Stimulated activated CD4-positive, alpha-beta T cell treated with anti-CD3 and anti-CD28 coated beads, Interleukin-15, amount 100 ng/mL, for 48 hours (primary cell): ENCODE measurements at regions not wholly inside any gene's neighbourhood (a gene's known extent, or its start where the extent isn't known, plus 50 kb on each side); places are given as distances from the start of the nearest gene placed in this dataset.

Experiments
- DNase-seq, 2 donors: peaks; one replicate each; pipeline ENCODE4 v3.0.0-alpha.2; 2020; ENCODE audit warnings: low read depth in 2 of 2

DNA sequence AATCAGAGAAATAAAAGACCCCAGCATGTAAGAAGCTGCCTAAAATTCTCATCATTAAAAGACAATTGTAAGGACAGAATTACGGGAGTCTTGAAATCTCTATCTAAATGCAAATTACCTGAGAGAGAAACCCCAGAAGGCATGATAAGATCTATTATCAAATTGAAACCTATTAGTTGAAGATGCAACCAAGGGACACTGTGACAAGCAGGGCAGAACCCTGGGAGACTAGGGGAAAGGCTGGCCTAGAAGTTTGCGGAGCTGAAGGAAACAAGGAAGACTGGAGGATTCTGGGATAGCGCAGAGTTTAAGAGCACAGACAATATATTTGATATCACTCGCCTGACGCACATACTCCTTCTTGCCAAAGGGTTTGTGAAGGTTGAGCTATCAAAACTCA lies 319.5 kb upstream of the CHAC2 start:
- no peak for DNase-seq

DNA sequence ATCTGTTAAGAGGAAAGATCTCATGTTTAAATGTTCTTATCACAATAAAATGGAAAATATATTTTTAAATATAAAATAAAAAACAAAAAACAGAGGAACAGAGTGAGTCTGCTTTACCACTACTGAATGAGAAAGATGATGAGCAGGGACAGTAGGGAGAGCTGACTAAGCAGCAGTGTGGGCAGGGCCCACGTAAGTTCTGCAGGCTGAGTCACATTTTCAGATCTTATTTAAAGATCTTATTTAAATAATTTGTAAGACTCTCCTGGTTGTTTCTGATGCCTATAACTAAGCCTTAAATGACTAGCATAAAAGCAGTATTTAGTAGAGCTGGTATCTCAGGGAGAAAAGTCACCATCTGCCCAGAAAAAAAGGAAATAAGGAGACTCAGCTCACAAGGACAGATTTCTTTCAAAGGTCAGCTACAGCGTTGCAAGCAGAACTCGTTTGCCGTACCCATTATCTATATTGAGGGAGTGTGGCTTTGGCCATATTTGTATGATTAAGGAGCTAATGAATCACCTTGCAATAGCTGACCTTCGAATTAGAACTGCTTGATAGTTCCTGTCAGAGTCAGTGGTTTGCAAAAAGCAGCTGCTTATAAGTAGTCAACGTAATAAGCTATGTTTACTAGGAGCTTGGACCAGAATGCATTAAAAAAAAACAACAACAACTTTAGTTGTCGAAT lies 322.1 kb upstream of the CHAC2 start:
- DNase-seq: peak in 1 of 2 donors; percentile 7

DNA sequence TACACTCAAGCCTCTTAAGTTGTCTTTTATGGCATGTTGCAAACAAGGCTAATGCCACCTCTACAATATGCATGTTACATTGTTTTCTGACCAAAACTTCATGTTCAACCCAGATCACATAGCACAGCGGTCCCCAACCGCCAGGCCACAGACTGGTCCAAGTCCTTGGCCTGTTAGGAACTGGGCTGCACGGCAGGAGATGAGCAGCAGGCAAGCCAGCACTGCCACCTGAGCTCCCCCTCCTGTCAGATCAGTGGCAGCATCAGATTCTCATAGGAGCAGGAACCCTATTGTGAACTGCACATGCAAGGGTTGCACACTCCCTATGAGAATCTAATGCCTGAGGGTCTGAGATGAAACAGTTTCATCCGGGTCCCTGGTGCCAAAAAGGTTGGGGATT lies 324.8 kb upstream of the CHAC2 start:
- no peak for DNase-seq

DNA sequence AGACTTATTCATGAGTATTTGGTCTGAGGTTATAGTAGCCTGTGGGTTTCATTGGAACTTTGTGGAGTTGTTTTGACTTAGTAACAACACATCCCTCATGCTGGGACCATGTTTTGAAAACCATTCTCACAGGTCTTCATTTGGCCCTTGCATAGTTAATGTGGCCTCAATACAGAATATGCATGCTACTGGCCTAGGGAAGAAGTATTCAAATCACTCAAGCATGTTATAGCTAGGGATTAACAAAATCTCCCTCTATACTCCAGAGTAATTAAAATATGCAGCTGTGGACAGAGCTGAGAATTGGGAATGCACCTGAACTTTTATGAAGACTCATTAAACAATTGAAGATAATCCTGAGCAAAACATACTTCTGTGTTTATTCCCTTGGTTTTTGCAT lies 325.5 kb upstream of the CHAC2 start:
- no peak for DNase-seq

DNA sequence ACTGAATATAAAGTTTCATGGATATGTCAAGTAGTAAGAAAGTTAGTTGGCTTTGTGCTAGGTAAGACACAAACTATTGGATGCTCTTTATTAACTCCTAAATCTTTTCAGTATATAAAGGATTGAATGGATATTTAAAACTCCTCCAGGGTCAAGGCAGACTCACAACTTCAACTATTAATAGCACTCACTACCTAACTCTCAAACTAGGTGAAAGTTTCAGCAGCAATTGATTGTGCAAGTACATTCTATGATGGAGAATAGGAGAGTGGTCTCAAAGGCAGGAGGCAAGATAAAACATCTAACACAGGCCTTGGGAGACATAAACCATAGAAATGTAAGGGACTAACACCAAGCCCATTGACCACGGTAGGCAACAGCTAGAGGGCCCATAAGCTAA lies 328.9 kb upstream of the CHAC2 start:
- no peak for DNase-seq

DNA sequence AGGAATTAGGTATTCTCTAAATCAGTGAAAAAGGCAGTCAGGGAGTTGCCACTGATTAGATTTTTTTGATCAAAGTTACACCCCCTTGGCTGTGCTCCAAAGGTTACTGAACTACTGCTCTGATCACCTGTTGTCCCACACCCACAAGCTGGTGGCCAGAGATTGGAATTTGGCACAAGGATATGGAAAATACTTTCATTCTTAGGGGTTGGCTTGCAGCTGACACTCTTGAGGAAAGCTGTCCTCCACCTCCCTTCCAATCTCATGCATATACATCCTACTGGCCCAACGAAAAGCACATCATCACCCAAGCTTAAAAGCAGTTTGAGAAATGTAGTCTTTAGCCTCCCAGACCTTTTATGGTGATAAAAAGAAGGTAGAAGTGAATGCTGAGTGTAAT lies 329.5 kb upstream of the CHAC2 start:
- DNase-seq: no peak

DNA sequence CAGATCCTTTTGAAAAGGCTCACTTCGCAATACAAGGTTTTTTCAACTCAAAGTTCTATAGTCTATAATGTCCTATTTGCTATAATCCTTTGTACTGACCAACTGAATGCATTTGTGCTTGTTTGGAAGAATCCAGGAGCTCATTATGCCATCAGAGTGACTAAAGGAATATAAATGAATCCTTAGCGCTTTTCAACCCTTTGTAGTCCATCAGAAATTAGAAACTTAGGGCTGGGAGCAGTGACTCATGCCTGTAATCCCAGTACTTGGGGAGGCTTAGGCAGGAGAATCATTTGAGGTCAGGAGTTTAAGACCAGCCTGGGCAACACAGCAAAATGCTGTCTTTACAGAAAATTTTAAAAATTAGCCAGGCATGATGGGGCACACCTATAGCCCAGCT lies 330.2 kb upstream of the CHAC2 start:
- DNase-seq: no peak

DNA sequence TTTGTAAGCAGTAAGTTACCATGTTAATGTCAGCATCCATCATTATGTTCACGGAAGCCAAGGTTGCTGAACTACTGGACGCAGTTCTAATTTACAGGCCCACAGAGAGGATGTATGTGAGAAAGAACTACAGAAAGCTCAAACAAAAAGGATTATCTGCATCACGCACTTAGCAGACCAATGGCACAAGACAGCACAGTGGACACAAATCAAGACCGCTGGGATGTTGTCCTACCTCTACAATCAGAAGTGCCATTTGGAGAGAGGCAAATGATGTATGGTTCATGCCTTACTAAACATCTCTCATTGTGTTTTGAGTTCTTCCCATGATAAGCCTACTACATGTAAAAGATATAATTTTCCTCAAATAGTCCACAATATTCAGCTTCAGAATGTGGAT lies 330.7 kb upstream of the CHAC2 start:
- DNase-seq: no peak

DNA sequence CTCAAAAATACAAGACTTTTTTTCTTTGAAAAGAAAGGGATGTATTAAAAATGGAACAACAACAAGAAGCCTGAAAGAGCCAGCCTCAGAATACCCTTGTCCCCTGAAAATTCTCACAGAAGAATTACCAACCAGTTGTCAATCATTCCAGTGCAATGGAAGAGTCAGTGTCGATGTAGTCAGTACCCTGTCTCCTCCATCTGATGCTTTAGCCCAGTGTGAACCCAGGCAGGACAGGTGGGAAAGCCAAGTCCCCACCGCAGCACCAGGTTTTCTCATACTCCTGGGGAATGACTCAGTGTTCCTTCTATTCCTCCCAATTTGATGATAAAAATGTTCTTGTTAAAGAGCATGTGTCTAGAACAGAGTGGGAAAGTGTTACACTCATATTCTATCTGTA lies 332.0 kb upstream of the CHAC2 start:
- DNase-seq: no peak

DNA sequence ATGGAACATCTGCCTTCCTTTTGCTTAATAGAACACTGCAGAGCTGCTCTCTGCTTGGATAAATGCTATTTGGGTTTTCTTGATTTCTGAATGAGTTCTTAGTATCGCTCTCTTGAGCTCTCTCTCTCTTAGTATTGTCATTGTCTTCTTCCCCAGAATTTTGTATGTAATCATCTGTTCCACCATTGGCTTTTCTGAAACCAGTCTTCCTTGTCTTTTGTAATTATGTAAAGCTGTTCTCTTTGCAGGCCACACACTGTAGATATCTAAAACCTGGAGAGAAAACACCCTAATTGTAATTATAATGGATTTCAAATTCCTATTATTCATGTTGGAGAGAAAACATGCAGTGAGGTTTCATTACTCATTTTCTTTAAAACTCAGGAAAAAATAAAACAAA lies 333.1 kb upstream of the CHAC2 start:
- no peak for DNase-seq

DNA sequence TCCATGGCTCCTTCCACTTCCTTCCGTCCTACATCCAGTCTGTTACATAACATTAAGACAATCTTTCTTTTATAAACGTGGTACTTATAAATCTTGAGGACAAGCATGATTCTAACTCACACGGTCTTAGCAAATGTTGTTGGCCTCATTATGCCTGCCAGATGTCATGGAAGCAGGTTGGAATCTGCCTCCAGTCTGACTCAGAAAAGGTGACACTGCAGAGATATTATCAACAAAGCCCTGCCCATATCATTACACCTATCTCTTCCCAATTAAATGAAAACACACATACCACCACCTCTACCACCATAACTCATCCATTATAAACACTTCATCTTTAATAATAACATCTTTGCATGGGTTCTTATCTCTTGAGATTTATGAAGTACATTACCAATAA lies 334.7 kb upstream of the CHAC2 start:
- DNase-seq: no peak

DNA sequence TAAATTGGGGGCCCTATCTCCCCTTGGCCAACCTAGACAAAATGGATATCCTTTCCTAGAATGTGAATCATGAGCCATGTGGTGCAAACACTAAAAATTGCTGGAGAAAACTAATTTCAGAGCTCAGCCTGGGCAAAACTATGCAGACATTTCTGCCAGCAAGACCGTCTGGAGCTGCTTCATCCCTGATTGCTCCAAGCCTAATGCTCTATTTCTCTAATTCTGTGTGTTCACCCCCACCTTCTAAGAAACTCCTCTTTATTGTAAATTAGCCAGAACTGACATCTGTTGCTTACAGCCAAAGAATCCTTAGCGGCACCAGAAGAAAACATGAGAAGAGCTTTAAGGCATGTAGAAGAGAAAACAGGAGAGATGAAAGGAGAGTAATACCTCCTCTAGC lies 337.7 kb upstream of the CHAC2 start:
- DNase-seq: no peak

DNA sequence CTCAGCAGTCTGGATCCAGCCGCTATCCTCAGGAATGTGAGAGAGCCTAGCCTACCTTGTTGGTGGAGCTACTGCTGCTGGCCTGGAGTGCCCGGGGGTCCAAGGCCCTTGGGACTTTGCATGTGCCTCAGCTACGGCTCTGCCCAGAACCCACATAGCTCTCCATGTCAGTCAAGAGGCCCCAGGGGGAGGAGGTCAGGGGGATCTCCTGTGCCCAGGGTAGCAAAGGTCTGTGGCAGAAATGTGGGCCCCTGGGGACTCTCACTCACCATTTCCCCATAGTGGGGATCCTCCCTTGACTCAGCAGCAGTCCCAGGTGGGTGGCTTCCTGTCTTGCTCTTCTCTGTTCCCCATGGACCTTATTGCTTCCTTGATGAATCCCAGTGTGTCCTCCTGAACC lies 342.7 kb upstream of the CHAC2 start:
- no peak for DNase-seq

DNA sequence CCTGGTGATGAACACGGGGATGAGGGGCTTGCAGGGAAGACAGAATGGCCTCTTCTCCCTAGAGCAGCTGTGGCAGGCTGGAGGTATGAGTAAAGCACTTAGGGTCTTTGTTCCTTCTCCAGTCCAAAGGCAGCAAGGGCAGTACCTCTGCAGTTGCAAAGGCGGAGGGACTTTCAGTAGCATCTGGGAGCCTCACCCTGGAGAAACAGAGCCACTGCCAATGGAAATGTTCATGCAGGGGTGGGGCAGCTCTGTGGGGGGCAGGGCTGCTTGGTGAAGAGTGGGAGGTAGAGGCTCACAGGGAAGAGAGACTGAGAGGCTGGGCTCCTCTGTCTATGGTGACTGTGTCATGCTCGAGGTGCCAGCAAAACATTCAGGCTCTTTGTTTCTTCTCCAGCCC lies 344.1 kb upstream of the CHAC2 start:
- DNase-seq: no peak

DNA sequence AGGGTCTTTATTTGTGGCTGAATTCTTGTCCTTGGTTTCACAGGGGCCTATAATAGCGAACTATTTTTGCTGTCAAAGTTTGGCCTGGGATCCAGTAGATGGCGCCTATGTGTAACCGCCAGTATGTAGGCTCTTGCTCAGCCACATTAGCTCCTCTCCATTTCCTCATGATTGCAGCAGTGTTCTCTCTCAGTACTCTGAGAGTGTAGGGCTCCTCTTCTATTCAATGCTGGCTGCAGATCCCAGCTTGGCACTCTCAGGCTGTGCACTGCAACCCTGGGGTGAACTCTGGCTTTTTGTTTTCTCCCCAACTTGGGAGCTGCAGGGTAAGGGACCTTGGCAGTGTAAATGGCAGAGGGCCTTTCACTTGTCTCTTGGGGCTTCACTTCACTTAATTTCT lies 344.6 kb upstream of the CHAC2 start:
- DNase-seq: no peak

DNA sequence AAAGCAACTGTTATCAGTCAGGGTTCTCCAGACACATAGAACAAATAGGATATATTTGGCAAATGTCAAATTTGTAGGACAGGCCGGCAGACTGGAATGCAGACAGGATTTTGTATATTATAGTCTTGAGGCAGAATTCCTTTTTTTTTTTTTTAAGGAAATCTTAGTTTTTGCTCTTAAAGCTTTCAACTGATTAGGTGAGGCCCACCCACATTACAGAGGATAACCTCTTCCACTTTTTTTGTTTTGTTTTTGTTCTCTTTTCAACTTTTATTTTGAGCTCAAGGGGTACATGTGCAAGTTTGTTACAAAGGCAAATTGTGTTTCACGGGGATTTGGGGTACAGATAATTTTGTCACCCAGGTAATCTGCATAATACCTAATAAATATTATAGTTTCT lies 350.2 kb upstream of the CHAC2 start:
- DNase-seq: no peak

DNA sequence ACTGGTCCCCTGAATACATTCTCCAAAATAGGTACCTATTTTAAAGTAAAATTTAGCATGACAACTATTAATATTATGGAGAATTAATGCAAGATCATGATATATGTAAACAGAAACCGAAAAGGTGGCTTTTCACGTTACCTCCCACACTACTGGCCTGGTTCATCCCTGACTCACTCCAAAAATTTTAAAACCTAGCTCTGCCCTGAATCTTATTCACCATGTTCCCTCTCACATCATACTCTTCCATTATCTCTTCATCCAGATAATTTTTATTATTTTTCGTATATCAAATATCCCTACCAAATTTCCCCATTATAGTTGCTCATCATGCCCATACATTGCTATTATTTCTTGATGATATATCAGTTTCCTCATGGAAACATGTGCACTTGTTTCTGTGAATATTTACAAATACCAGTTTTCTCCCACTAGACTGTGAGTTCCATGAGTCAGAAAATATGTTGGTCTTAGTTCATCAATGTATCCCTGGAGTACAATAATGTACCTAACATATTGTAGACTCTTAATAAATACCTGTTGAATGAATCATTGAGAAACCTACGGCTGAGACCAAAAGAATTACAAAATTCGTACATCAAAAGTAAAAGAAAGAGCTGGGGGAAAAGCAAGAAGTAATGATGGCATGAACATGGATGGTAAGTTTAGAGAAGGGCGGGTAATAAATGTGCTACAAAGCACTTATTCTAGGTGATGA lies 360.1 kb upstream of the CHAC2 start:
- no peak for DNase-seq

DNA sequence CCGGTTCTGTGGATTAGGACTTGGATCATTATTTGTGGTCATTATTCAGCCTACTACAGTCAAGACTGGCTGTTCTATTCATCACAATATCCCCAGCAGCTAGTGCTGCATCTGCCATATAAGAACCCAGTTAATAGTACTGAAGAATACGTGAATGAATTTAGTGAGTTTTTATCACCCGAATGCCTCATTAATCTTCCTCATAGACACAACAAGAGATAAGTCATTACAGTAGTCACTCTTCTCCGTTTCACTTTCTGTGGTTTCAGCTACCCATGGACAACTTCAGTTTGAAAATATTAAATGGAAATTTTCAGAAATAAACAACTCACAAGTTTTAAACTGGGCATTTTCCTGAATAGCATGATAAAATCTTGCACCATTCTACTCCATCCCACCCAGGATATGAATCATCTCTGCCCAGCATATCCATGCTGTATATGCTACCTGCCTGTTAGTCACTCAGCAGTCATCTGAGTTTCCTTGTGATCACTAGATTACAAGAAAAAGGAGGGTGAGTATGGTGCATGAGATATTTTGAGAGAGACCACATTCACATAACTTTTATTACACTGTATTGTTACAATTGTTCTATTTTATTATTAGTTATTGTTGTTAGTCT lies 363.7 kb upstream of the CHAC2 start:
- no peak for DNase-seq

DNA sequence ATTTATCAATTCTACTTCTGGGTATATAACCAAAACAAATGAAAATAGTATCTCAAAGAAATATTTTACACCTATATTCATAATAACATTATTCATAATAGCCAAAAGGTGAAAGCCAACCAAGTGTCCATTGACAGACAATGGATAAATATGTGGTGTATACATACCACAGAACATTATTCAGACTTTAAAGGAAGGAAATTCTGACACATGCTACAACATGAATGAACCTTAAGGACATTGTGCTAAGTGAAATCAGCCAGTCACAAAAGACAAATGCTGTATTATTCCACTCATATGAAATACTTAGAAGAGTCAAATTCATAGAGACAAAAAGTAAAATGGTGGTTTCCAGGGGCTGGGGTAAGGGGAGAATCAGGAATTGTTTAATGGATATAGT lies 370.5 kb upstream of the CHAC2 start:
- DNase-seq: no peak

DNA sequence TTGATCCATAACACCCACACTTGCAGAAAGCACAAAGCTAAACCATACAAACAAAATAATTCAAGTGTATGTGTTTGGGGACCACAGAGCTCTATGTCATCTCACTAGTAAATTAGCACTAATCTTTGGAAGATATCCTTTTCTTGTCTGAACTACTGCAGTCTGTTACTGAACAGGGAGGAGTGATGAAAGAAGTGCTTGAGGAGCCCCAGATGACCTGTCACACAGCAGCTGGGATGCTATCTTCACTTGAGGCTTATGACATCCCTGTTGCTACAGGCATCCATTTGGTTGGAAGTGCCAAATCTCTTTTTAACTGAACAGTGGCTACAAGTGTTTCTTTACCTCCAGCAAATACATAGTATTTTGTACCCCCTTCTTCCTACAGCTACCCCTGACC lies 386.3 kb upstream of the CHAC2 start:
- no peak for DNase-seq

DNA sequence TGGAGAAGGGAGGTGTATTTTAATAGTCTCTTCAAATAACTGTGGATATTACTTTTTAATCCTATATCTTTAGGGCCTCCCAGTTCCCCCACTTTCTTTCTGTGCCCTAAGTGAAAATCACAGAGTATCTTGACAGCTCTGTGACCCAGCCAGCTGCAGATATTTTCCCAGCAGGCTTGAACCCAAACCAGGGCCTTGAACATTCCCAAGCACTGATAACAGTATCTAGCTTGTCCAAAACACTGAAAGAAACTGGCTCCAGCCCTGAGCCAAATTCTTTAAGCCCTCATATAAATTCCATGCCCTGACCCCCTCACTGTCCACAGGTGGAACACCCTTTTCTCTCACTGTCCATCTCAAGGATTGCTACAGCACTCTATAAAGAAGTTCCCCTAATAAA lies 388.1 kb upstream of the CHAC2 start:
- DNase-seq: no peak

DNA sequence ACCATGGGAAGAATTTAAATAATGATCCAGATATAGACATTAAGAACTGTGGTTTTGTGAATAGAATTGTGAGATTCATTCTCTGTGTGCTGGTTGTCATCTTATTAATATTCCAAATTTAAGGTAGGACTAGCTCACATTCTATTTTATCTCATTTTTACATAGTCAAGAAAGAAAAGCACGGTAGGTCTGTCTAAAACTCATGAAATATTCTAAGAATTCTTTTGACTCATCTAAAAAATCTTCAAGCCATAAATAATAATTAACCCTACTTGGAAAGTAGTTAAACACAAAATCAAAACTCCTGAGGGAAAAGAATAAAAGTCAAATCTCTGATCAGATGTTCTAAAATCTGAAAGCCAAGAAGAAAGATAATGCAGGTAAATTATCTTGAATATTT lies 388.8 kb upstream of the CHAC2 start:
- DNase-seq: no peak

DNA sequence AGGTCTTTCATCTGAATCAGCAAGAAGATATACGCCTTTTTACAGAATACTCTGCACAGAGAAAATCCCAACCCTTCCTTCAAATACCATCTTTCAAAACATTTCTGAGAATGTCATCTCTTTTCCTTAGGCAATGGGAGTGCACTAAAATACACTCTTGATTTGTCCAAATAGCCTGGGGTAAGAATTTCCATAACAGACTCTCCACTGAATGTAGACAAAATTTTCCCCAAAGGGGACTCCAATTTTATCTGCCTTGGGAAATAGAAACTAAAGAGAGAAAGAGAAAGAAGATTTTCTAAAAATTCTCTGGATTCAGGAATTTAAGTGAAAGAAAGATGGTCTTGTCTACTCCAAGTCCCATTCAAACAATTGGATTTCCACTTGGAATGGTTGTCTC lies 394.5 kb upstream of the CHAC2 start:
- no peak for DNase-seq
